IPS-20b (cell line): ENCODE measurements at regions not wholly inside any gene's neighbourhood (a gene's known extent, or its start where the extent isn't known, plus 50 kb on each side); places are given as distances from the start of the nearest gene placed in this dataset.
"Not testable (repeated sequence)": the region's sequence is repeated elsewhere in the genome, so short reads cannot be mapped to it uniquely, and the experiment has no call there.

Source experiments
- H3K27ac ChIP-seq: one replicate; pipeline ENCODE4 v1.5.1; 2013; ENCODE audit warnings: low read length
- H3K27me3 ChIP-seq: 2 replicates; pipeline ENCODE4 v1.6.1; 2013; ENCODE audit warnings: mild to moderate bottlenecking, low read length, inconsistent platforms; ENCODE audit not compliant: insufficient read depth
- H3K36me3 ChIP-seq: 2 replicates; pipeline ENCODE4 v1.6.1; 2013; ENCODE audit warnings: low read depth, mild to moderate bottlenecking, inconsistent platforms, low read length, moderate library complexity; ENCODE audit not compliant: insufficient read depth
- H3K4me1 ChIP-seq: 2 replicates; pipeline ENCODE4 v1.6.1; 2013; ENCODE audit warnings: mild to moderate bottlenecking, control low read depth, inconsistent platforms, low read length, moderate library complexity; ENCODE audit not compliant: insufficient read depth
- H3K4me3 ChIP-seq: 2 replicates; pipeline ENCODE4 v1.5.1; 2013; ENCODE audit warnings: mild to moderate bottlenecking, low read length, inconsistent platforms
- H3K9ac ChIP-seq: 2 replicates; pipeline ENCODE4 v1.6.1; 2013; ENCODE audit warnings: low read depth, mild to moderate bottlenecking, inconsistent platforms, low read length, moderate library complexity
- H3K9me3 ChIP-seq: 2 replicates; pipeline ENCODE4 v1.6.1; 2013; ENCODE audit warnings: mild to moderate bottlenecking, low read depth, low read length, inconsistent platforms; ENCODE audit not compliant: insufficient read depth

DNA sequence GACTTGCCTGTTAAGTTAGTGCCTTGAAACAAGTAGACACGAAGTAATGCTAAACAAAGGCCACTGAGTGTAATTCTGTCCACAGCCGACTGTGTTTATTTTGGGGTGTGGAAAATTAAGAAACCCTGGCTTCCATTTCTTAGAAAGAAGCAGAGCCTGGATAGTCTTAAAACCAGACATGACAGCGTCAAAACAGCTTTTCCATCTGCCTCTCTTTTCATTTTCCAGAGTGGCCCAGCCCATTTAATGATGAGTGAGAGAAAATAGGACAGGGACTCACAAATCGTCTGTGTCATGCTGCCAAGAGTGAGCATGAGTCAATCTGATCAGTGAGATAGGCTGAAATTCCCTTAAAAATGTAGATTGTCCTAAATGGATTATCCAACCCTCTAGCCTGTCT, 485.9 kb downstream of the JRKL start:
- Histone ChIP-seq H3K4me1 (0 out of 2 replicates have a peak, but pooled peaks cover 3% of the 10 kb centered on the region), H3K27ac (no peak overlapping the region), H3K9ac (no peak overlapping the region)

DNA sequence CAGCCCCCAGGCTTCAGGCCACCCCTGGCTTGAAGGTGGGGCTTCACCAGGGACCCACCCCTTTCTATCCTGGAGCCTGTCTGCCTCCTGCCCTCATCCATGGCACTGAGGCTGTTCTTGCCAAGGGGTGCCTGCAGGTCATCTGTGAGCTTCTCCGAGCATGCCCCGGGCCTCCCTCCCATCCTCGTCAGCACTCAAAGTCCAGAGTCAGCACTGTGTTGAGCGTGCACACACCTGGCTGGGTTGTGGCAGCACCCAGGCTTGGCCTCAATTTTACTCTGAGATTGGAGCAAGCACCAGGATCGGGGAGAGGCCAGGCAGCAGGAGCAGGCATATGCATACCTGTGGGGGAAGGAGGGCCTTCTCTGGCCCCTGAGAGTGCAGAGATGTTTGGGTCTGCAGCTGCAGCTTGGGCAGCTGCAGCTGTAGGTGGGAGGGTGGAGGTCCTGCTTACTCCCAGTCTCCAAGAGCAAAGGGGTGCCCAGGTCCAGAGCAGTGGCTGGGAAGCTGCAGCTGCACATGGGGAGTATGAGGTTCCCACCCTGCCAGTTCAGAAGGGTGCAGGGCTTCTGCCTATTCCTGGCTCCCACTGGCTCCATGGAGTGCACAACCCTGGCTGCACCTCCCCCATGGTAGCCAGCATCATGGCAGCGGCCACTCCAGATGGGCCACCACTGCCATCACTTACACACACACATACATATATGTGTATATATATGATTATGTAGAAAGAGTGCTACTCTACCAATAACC, 488.7 kb downstream of the JRKL start:
- H3K4me1 ChIP-seq: 0 out of 2 replicates have a peak, but pooled peaks cover 3% of the 10 kb centered on the region
- no peak overlapping the region for H3K9ac ChIP-seq
- H3K36me3 ChIP-seq: no peaks in the 10 kb centered on the region
- no peaks in the 10 kb centered on the region for H3K27me3 ChIP-seq
- H3K4me3 ChIP-seq: no peak overlapping the region
- H3K27ac ChIP-seq: no peak overlapping the region
- no peaks in the 10 kb centered on the region for H3K9me3 ChIP-seq

More for the DNA sequence above, 485.9 kb downstream of the JRKL start:
- H3K27me3 ChIP-seq: no peaks in the 10 kb centered on the region
- H3K36me3 ChIP-seq: no peaks in the 10 kb centered on the region
- H3K9me3 ChIP-seq: no peaks in the 10 kb centered on the region
- H3K4me3 ChIP-seq: no peak overlapping the region

DNA sequence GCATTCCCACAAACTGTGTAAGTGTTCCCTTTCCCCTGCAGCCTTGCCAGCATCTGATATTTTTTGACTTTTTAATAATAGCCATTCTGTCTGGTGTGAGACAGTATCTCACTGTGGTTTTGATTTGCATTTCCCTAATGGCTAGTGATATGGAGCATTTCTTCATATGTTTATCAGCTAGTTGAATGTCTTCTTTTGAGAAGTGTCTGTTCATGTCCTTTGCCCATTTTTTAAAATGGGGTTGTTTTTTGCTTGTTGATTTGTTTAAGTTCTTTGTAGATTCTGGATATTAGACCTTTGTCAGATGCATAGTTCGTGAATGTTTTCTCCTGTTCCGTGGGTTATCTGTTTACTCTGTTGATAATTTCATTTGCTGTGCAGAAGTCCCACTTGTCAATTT, 492.8 kb downstream of the JRKL start:
- H3K27ac ChIP-seq, H3K4me1 ChIP-seq, H3K36me3 ChIP-seq, H3K27me3 ChIP-seq, H3K4me3 ChIP-seq, H3K9me3 ChIP-seq, H3K9ac ChIP-seq: not testable (repeated sequence)

DNA sequence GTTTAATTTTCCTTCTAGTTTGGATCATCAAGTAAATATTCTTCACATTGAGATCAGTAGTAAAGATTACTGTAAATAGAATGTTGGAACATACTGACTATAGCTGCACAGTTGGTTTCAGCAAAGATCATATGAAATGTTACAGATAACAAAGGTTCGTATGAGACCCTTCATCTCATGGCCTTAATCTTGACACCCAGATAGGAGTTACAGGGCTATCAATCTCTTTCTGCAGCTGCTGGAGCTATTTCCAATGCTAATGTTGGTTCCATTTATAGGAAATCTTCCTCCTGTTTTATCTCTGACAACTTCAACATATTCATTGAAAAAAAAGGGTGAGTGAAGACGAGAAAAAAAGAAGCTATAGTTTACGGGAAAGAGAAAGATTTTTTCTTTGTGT, 495.6 kb downstream of the JRKL start:
- H3K4me1 ChIP-seq: no peaks in the 10 kb centered on the region
- no peak overlapping the region for H3K27ac ChIP-seq
- no peaks in the 10 kb centered on the region for H3K36me3 ChIP-seq
- no peak overlapping the region for H3K4me3 ChIP-seq
- no peaks in the 10 kb centered on the region for H3K27me3 ChIP-seq
- no peak overlapping the region for H3K9ac ChIP-seq
- H3K9me3 ChIP-seq: no peaks in the 10 kb centered on the region

DNA sequence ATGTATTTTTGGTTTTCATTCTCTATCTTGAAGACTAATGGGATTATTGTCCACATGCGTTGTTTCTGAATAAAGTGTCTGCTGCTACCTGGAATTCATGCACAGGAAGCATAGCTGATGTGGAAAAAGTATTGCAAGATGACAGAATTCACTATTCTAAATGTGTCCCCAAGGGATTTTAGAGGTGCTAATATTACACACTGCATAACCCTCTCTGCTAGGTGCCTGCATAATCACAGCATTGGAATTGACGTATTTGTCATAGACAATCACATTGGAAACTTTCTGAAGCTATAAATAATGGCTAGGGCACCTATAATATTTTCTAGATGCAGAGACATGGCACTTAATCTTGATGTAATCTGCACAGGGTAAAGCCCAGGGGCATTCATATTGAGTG, 496.1 kb downstream of the JRKL start:
- H3K4me3 ChIP-seq: no peak overlapping the region
- H3K9ac ChIP-seq: no peak overlapping the region
- no peak overlapping the region for H3K27ac ChIP-seq
- H3K4me1 ChIP-seq: no peaks in the 10 kb centered on the region
- H3K9me3 ChIP-seq: no peaks in the 10 kb centered on the region
- no peaks in the 10 kb centered on the region for H3K36me3 ChIP-seq
- no peaks in the 10 kb centered on the region for H3K27me3 ChIP-seq

DNA sequence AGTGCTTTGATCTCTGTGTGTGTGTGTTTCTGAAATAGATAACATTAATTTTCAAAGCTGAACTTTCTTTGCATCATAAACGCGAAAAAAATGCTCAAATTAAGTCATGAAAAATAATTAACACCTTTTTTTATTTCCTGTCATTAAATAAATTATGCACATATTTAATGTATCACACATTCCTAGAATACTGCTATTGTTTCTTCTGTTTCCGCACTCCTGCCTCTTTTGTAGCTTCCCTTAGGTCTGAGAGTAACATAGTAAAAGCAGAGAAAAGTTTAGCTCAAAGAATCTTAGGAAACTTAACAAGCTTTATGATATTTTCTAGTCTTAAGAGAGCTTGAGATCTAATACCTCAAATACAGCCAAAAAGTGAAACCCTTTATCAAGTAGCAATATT, 504.2 kb downstream of the JRKL start:
- peak overlapping the region; percentile 61 for H3K27ac ChIP-seq
- peak overlapping the region; percentile 52; the same call in 1 of the 2 replicates for H3K9ac ChIP-seq

DNA sequence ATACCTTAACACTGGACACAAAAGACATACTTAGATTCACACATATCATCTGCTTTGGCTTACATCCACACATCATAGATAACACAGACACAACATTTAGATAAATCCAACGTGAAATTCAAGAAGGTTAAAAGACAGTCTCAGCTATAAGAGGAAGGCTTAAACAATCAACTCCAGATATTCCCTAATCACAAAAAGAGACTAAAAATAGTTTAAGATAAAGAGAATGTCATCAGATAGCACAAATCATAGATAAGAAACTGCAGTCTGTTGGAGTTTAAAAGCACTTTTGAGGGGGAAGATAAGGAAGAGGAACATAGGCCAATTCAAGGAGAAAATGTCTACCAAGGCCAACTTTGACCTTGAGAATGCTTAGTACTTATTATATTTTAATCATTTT, 504.8 kb downstream of the JRKL start:
- Histone ChIP-seq H3K36me3 (no peaks in the 10 kb centered on the region), H3K27ac (peak overlapping the region; percentile 61), H3K9ac (peak overlapping the region; percentile 52; the same call in 1 of the 2 replicates), H3K4me3 (peak overlapping the region; percentile 18; the same call in 1 of the 2 replicates), H3K4me1 (peaks cover 10% of the 10 kb centered on the region; the same call in 1 of the 2 replicates), H3K9me3 (no peaks in the 10 kb centered on the region), H3K27me3 (no peaks in the 10 kb centered on the region)

More for the DNA sequence above, 504.2 kb downstream of the JRKL start:
- peak overlapping the region; percentile 18; the same call in 1 of the 2 replicates for H3K4me3 ChIP-seq
- H3K4me1 ChIP-seq: peaks cover 10% of the 10 kb centered on the region; the same call in 1 of the 2 replicates
- H3K27me3 ChIP-seq: no peaks in the 10 kb centered on the region
- no peaks in the 10 kb centered on the region for H3K9me3 ChIP-seq
- no peaks in the 10 kb centered on the region for H3K36me3 ChIP-seq

DNA sequence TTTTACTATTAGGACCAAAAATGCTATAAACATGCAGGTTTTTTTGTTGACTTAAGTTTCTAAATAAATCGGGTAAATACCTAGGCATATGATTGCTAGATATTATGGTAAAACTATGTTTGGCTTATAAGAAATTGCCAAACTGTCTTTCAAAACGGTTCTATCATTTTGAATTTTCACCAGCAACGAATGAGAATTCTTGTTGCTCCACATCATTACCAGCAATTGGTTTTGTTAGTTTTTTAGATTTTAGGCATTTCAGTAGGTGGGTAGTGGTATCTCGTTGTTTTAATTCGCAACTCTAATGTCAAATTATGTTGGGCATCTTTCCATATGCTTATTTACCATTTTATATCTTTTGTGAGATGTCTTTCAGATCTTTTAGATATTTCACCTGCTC, 510.2 kb downstream of the JRKL start:
- Histone ChIP-seq H3K9me3 (no peaks in the 10 kb centered on the region), H3K9ac (no peak overlapping the region), H3K4me3 (no peak overlapping the region), H3K27ac (no peak overlapping the region), H3K4me1 (no peaks in the 10 kb centered on the region), H3K36me3 (no peaks in the 10 kb centered on the region), H3K27me3 (no peaks in the 10 kb centered on the region)

DNA sequence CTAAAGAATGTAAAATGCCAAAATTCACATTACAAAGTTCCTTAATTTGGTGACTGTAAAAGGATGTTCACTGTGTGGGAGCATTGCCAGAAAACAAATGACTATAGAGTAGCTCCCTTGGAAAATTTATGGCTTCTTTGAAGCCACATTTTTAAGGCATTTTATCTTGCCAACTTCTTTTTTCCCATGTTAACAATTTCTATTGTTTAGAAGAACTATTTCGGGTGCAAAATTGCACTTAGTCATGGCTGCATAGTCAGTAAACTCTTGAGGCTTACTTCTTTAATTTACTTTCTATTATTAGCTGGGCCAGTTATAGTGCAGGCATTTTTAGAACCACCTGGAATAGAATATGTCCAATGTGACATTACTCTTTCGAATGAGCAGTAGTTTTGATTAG, 515.3 kb downstream of the JRKL start:
- no peak overlapping the region for H3K4me3 ChIP-seq
- no peaks in the 10 kb centered on the region for H3K4me1 ChIP-seq
- H3K9me3 ChIP-seq: no peaks in the 10 kb centered on the region
- no peaks in the 10 kb centered on the region for H3K36me3 ChIP-seq
- H3K27ac ChIP-seq: no peak overlapping the region
- H3K27me3 ChIP-seq: no peaks in the 10 kb centered on the region
- no peak overlapping the region for H3K9ac ChIP-seq

DNA sequence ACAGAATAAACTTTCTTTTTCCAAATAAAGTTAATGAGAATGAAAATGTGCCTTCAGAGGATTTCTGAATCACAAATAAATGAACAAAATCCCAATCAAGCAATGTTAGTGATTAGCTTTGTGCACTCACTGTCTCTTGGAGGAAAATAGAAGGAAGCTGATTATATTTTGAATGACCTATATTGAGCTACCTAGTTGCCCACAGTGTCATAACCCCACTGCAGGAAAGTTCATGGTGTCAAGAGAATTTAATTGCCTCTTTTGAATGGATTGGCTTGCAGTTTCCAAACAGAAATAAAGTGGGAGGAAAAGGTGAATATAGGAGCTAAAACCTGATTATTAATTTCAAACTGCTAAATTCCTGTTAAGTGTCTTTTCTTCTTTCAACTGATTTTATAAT, 515.9 kb downstream of the JRKL start:
- no peak overlapping the region for H3K27ac ChIP-seq
- no peaks in the 10 kb centered on the region for H3K9me3 ChIP-seq
- no peak overlapping the region for H3K9ac ChIP-seq
- no peaks in the 10 kb centered on the region for H3K4me1 ChIP-seq
- no peaks in the 10 kb centered on the region for H3K27me3 ChIP-seq
- no peak overlapping the region for H3K4me3 ChIP-seq
- no peaks in the 10 kb centered on the region for H3K36me3 ChIP-seq

DNA sequence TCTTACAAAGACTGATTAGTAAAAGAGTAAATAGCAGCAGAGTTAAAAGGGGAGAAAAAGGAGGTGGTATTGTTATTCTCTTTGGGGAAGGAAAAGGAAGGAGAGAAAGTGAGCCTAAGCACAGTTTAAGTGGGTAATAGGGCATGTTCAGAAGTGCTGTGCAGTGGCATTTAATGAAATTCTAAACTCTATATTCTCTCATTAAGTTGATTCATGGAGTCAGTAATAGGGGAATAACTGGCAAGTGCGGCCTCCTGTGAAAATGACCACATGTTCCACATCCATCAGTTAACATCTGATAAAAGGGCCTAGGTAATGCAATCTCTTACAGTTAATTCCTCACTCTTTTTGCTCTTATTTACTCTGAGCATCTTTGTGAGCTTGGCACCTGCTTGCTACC, 516.7 kb downstream of the JRKL start:
- Histone ChIP-seq H3K4me3 (no peak overlapping the region), H3K27me3 (no peaks in the 10 kb centered on the region), H3K27ac (no peak overlapping the region), H3K36me3 (no peaks in the 10 kb centered on the region), H3K9ac (no peak overlapping the region), H3K9me3 (no peaks in the 10 kb centered on the region), H3K4me1 (no peaks in the 10 kb centered on the region)

DNA sequence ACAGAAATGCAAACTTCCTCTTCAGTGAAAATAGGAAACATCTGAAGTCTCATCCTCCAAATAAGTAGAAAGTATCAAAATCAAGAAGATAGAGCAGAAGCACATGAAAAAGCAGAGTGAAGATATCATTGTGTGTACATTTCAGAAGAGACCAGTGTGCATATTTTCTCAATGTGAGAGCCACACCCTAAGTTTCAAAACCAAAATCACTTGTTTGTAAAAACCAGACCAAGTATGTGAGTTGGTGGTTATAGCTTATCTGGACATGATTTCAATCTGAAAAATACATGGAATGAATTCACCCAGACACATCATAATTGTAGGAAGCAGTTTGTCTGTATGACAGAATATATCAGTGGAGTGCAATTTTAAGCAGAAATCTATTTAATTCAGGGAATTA, 536.0 kb downstream of the JRKL start:
- no peaks in the 10 kb centered on the region for H3K4me1 ChIP-seq
- H3K27me3 ChIP-seq: no peaks in the 10 kb centered on the region
- H3K36me3 ChIP-seq: no peaks in the 10 kb centered on the region
- H3K27ac ChIP-seq: no peak overlapping the region
- H3K9me3 ChIP-seq: no peaks in the 10 kb centered on the region
- no peak overlapping the region for H3K4me3 ChIP-seq
- no peak overlapping the region for H3K9ac ChIP-seq
